Stimulated activated CD4-positive, alpha-beta T cell treated with anti-CD3 and anti-CD28 coated beads, Interleukin-1b, Interleukin-23, amount 100 ng/mL, for 4 hours (primary cell): ENCODE measurements at regions not wholly inside any gene's neighbourhood (a gene's known extent, or its start where the extent isn't known, plus 50 kb on each side); places are given as distances from the start of the nearest gene placed in this dataset.

Experiments used
- DNase-seq, 2 donors: peaks; one replicate each; pipeline ENCODE4 v3.0.0-alpha.2; 2020; ENCODE audit warnings: low read depth in 2 of 2

DNA sequence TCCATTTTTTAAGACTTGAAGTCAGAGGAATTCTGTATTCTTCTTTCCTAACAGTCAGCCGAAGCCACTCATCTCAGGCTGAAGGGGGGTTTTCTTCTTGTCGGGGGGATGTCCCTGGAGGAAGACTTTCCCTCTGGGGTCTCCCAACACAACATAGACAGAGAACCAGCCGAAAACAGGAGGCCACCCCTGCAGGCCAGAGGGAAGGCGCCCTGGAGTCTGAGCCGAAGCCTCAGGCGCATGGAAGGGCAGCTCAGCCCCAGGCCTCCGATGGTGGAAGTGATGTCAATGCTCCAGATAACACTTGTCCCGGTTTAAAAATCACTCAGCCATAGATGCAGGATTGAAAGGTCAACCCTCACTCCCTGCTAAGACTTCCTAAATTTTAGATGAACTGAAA, 1393.0 kb downstream of the TBC1D22A start:
- no peak for DNase-seq

DNA sequence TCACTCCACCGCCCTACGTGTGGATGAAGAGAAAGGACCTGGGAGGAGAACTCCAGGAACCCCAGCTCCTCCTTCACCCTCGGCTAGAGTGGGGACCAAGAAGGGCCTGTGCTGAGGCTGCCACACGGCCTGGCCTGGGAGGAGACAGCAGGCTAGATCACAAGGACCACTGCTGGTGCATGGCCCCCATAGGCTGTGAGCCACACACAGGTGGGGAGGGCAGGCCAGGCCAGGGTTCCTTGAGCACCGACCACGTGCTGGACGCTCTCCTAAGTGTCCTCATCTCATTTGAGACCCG, 1392.4 kb downstream of the TBC1D22A start:
- no peak for DNase-seq

DNA sequence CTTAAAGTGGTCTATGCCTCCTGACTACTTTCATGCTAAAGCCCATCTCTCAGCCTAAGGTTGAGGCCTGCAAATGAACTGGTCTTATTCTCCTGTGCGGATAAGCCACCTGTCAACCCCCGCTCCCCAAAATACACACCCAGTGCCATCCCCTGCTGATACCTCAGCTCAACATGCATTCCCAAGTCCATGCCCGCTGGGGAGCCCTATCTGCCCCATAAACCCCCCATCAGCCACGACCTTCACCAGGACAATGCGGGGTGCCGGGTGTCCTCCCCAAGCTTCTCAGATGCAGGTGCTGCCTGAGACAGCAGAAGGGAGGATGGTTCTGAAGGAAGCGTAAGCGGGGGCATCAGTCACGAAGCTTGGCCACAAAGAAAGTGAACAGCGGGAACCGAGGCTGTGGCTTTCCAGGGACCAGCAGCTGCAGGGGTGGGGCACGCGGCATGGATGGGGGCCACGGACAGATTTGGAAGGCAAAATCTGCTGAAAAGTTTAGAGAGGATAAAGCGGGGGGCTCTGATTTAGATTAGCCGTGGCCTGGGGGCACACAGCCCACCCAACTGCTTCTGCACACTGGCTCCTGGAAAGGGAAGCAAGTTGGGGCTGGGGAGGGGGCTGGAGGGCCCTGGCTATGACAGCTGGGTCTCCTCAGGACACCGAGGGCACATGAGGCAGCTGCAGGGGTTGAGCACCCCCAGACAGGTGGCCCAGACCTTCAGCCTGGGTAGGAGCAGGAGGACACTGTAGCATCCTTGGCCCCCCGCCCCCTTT, 1391.9 kb downstream of the TBC1D22A start:
- DNase-seq = no peak

DNA sequence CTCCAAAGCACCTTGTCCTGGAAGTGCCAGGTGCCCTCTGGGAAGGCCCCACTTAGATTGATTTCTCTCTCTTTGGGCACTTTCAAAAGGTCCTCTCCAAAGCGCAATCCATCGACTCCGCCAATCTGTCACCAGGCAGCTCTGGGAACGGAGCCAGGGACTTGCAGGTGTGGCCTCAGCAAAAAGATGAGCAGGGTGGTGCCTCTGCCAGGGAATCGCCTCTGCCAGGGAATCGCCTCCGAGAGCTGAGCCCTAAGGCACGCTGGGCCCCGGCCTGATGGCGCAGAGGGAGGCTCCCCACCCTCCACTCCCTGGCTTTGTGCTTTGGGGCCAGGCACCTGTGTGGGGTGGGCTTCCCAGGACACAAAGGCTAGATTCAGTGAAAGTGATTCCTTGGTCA, 1391.3 kb downstream of the TBC1D22A start:
- no peak for DNase-seq

DNA sequence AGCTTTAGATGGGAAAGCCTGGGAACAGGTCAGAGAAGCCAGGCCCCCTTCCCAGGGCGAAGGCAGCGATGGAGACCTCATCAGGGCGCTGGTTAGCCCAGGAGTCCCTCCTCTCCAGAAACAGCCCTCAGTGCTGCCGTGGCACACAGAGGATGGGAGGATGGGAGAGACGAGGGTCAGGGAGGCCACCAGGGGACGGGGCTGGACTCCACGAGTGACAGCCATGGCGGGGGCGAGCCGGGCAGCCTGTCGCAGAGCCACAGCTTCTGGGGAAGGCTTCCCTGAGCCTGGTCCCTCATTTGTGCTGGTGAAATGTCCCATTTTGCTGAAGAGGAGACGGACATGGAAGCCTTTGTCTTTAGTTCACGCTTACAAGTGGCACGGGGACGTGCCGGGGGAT, 1390.5 kb downstream of the TBC1D22A start:
- DNase-seq = no peak

DNA sequence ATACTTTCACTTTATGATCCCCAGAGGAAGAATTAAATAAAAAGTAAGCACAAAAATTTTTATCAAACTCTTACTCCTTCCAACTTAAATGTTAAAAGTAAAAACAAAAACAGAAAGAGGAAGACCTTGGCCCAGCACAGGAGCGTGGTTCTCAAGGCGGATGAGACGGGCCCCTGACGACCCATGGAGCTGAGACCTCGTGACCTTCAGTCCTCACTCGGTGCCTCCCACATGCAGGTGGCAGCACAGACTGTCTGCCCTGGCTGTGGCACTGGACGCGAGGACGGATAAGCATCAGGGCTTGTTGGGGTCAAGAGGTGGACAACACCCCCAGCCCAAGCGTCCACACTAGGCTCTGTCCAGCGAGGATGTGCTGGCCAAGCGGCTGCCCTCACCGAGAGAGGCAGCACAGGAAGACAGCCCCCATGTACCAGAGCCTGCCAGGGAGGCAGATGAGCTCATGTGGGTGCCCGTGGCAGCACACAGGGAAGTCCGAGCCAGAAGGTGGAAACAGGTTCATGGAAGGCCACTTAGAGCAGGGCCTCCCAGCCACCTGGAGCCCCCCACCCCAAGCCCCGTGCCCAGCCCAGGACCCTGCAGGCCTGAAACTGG, 1389.8 kb downstream of the TBC1D22A start:
- no peak for DNase-seq

DNA sequence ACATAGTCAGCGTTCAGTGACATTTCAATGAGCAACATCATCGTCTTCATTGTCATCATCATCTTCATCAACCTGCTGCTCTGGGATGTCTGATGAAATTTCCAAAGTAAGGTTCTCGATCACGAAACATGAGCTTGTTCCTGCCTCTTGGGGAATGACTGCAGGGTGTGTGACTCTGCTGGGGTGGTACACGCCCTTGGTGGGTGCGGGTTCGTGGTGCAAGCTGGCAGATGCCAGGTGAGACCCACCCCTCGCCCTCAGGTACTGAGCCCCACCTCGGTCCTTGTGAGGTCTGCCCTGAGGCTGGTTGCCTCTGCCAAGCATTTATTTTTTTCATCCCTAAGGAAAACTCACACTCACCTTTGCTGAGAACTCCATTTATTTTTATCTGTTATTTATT, 1389.2 kb downstream of the TBC1D22A start:
- no peak for DNase-seq

DNA sequence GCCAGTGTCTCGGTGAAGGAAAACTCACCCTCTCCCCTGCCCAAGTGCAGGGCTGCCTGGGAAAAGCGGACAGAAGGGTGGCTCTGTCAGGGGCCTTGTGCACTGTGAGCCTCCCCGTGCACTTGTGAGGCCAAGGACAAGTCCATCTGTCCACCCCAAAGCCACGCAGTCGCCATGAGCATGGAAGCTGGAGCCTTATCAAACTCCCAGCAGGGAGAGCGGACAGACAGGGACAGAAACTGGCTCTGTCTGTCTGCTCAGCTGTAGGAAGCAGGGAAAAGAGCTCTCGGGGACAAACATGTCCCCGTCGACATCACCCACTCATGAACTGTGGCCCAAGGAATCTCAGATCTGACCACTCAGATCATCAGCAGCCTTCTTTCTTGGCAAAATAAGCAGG, 1385.4 kb downstream of the TBC1D22A start:
- DNase-seq = no peak

DNA sequence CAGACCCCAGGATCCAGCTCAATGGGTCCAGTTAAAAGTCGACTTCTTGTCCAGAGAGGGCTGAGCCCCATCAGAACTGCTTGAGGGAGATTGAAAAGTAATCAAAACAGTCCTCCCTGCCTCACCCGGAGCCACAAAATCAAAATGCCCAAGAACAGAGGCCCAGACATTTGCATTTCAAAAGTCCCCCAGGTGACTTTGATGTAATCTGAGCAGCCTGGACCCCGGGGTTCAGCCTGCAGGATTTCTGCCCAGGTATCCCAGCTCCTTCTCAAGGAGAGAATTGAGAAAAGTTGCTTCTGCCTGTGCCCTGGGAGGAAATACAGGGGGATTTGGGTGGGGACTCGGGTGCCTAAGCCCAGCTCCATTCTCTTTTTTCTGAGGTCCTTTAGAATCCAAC, 1385.0 kb downstream of the TBC1D22A start:
- no peak for DNase-seq

DNA sequence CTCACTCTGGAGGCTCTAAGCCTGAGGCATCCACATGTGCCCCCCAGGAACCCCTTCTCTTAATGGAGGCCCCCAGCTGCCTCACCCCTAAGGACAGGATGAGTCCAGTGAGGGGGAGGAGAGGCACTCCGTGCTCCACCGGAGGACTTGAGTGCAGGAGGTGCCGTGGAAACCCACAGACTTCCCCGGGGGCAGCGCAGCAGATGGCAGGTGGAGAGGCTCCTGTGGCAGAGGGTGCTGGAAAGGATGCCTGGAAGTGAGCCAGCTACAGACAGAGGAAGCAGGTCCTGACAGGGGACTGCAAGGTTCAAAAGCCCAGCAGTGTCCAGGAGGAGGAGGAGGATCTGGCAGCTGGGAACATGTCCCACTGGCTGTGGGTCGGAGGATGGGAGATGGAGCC, 1384.0 kb downstream of the TBC1D22A start:
- no peak for DNase-seq

DNA sequence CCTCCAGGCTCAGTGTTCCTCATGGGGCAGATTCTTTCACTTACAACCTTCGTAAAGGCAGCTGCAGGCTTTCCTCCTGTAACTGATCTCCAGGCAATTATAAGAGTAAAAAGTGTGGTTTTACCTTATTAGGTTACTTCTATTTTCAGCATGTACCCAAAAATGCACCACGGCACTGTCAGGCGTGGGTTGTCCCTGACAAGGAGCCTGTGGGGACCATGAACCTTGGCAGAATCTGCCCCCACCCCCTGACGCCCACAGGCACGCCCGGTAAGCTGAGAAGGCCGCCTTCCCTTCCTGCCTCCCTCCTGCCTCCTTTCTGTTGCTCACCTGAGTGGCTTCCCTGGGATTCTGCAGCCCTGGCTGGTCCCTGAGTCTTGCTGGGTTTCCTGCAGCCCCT, 1383.3 kb downstream of the TBC1D22A start:
- no peak for DNase-seq

DNA sequence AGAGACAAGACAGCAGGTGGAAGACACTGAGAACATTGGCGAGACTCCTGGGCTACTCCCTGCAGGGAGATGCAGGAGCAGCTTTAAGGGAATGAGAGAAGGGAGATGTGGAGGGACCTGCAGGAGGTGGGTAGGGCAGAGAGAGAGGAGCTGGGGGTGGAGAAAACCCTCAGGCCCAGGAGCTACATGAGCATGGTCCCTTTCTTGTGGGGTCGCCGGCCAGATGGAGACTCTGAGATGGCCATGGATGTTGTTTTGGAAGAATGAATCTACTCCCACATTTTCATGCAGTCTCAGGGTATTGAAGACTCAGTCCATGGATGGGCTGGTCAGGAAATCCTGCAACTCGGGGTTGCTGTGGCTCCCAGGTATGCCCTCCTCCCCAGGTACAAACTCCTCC, 1381.9 kb downstream of the TBC1D22A start:
- no peak for DNase-seq

DNA sequence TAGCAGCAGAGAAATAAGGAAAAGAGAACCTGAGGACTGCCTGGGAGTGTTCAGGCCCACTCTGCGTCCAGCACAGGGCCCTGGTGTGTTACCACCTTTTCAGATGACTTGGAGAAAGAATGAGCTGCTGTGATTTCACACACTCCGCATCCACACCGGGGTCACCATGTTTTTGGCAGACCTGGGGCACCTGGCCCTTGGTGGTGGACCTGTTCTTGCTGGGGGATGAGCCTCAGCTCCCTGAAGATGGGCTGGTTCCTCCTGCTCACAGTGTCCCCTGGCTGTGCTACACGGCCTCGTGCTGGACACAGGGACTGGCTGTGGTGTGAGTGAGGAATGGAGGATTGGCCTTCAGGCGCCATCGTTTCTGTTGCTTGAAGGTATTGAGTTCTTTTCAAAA, 1381.4 kb downstream of the TBC1D22A start:
- DNase-seq = no peak

DNA sequence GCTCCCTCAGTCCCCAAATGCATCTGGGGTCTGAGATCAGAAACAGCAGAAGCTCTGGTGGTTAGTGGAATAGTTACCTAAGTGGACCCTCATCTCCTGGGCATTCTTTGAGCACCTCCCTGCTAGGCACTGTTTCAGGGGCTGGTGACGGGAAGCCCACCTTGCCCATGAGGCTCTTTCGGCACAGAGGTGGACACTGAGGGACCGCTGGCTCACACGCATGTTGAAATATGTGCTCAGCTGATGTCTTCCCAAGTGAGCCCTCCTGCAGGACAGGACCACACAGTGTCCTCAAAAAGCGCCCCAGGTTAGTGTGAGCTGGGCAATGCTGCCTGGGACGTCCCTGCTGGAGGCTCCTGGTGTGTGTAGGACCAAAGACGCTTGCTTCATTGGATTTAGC, 1379.9 kb downstream of the TBC1D22A start:
- no peak for DNase-seq

DNA sequence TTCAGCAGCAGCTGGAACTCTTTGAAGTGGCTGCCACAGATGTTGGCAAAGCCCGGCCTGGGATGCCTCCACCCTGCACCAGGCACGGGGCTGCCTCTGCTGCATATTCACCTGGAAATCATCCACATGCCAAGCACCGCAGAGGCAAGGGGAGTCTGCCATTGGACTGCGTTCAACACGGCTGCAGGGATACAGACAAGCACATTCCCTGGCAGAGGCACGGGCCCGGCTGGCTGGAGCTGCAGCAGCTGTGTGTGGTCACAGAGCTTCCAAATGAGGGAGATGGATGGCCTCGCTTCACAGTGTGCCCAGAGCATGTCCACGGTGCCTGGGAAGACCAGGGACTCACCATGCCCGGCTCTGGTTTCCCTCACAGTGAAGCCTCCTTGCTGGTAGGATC, 1378.9 kb downstream of the TBC1D22A start:
- DNase-seq = no peak

DNA sequence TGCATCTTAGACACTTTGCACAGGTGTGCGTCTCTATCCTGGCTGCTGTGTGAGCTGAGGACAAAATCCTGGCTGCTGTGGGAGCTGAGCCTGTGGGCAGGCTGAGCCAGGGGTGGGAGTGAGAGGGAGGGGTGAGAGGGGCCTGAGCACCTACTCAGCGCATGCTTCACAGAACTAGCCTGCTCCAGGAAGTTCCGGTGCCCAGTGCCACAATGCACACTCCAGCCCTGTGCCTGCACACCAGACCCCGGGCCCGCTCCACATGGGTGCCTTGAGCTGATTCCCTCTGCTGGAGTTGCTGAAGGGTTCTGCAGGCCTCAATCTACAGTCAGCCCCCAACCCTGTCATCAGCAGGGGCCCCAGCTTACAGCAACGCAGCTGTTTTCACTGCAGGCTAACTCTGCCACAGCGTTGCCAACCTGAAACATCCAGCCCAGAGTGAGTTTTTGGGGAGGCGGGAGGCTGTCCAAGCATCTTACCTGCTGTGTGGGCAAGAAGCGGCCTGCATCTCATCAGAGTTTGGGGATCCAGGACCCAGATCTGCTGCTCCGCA, 1377.9 kb downstream of the TBC1D22A start:
- no peak for DNase-seq

DNA sequence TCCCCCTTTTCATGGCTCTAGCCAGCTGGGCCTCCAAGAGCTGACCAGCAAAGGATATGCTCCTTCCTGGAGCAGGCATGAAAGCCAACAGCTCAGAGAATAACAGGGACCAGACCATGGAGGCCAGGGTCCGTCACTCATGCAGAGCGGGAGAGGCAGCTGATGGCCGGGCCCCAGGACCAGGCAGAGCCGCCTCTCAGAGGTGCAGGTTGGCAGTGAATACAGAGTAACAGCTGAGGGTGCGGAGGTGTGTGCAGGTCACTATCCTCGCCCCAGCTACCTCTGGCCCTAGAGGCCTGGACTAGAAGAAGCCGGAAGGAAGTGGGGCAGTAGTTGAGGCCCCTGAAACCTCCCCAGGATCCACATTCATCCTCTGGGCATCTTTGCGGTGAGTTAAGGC, 1377.3 kb downstream of the TBC1D22A start:
- no peak for DNase-seq

DNA sequence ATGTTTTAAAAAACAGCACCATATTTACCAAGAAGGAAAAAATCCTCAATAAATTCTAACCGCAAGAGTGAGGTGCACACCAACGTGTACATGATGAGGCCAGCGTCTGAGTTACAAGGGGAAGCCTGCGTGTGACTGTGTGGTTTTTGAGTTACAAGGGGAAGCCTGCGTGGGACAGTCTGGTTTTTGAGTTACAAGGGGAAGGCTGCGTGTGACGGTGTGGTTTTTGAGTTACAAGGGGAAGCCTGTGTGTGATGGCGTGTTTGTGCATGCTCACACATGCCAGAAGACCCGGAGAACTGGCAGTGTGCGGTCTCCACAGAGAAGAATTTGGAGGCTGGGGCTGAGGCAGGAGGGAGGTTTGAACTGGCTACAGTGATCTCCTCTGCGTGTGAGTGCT, 1376.4 kb downstream of the TBC1D22A start:
- no peak for DNase-seq

DNA sequence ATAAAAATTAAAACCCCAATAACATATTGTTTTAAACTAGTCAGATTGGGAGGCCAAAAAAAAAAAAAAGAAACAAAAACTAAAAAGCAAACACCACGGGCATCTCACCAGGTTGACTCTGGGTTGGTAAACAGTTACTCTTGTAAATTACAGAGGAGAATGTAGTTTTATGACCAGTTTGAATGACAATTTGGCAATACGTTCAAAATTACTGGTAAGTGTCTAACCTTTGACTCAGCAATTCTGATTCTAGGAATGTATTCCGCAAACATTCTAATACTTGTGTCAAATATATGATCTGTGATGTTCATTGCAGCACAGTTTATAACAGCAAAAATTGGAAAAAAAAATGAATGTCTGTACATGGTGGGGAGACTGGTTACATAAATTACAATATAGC, 1376.0 kb downstream of the TBC1D22A start:
- DNase-seq = no peak

DNA sequence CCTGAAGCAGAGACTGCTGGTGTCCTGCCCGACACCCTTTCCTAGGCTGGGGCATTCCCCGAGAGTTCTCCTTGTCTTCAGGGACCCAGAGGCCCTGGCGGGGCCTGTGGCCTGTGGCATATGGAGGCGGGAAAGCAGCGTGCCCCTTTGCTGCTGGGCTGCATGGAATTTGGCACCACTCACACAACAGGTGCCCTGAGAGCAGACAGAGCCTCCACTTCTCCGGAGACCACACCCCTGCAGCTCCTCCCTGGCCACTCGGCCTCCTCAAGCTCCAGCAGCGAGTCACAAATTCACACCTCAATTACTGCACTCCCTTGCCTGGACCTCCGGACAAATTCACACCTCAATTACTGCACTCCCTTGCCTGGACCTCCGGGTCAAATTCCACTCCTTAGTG, 1375.2 kb downstream of the TBC1D22A start:
- no peak for DNase-seq

DNA sequence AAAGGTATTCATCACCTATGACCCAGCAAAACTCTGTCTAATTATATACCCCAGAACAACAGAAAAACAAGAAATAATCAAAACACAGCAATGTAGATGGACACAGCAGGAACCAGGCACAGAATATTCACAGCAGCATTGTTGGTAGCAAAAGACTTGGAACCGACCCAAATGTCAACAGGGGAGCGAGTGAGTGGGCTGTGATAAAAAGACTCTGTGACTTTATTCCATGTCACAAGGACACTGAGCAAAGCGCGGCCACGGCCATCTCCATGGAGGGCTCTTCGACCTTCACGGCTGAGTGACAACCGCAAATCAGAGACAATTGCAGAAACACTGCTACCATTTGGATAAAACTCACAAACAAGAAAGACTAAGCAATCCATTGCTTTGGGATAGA, 1373.1 kb downstream of the TBC1D22A start:
- no peak for DNase-seq

DNA sequence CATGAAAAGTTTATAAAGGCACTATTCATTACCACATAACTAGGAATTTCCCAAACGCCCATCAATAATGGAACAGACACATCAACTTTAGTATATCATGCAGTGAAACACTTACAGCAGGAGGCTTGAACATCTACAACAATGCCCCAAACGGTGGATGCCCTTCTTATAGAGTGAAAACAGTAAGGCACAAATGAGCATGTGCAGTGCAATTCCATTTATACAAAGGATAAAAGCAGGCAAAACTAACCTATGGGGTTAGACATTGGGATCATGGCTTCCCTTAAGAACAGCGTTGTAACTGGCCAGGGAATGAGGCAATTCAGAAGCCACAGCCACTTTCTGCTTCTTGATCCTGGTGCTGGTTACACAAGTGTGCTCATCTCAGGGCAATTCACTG, 1363.0 kb downstream of the TBC1D22A start:
- no peak for DNase-seq

DNA sequence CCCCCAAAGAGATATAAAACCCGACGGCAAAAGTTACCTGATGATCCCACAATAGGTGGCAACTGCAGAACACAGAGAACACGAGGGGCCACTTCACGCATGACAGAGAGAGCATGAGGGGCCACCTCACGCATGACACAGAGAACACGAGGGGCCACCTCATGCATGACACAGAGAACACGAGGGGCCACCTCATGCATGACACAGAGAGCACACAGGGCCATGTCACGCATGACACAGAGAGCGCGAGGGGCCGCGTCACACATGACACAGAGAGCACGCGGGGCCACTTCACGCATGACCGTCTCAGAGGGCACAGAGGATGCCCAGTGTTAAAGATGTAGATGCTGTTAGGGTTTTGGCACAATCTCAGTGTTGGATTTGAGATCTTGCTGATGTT, 1359.5 kb downstream of the TBC1D22A start:
- DNase-seq = no peak

DNA sequence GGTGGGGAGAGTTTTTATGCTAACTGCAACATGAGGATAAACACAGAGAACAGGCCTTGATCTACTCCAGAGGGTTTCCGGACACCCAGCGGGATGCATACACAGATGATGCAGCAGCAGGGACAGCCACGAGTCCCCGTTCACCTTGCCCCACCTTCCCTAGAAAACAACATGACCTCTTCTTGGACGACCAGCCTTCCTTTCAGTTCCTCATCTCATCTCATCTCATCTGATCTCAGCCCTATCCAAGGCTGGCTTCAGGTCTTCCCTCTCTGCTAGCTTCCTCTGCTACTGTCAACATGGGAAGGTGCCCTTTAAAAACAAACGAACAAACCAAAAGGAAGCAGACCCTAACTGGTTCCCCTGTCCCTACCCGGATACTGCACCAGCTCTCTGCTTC, 1356.2 kb downstream of the TBC1D22A start:
- no peak for DNase-seq
